ENCODE measurements at regions not wholly inside any gene's neighbourhood (a gene's known extent, or its start where the extent isn't known, plus 50 kb on each side); places are given as distances from the start of the nearest gene placed in this dataset.

DNA sequence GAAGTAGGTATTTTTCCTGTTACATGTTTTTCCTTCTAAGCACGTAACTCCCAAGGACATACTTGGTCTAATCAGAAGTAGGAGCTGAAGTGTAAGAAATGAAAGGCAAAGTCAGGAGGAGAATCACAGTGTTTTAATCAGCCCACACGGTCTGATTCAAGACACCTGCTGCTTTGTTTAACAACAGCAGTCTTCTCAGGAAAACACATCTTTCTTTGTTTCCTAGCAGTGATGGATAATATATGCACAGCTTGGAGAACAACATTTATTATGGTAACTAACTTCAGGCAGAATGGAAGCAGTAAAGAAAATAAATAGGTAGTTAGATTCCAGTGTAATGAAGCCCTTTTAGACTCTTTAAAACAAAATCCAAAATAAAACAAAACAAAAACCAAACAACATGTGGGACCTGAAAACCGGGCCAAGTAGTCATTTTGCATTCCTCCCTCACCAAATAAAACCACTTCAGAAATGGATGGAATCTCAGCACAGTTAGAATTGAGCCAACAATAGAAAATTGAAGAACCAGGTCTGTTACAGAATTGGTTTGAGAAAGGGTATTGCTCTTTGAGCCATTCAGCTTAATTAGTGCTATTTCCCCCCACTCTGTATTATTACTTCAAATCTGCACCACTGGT lies 61.1 kb upstream of the UGP2 start:
- Histone ChIP-seq H3K27me3 (no peaks in the 10 kb centered on the region), H3K9me3 (ENCODE audit: low read depth) (no peaks in the 10 kb centered on the region), H3K4me3 (no peak overlapping the region), H3K4me1 (ENCODE audit: low read depth) (peaks cover 5% of the 10 kb centered on the region), H3K27ac (no peak overlapping the region), H3K36me3 (no peaks in the 10 kb centered on the region)
- DNase-seq (ENCODE audit: low read depth in 1 of 2, low spot score in 1 of 2): no peak
- TF ChIP-seq CTCF (IDR thresholded peaks at IDR 0.05; ENCODE audit: low read depth, low read length): no peak

GRCh38 chr2:63784461-63784860 lies 57.2 kb upstream of the UGP2 start:
- Histone ChIP-seq H3K4me3 (no peak overlapping the region), H3K27me3 (no peaks in the 10 kb centered on the region), H3K36me3 (no peaks in the 10 kb centered on the region), H3K4me1 (ENCODE audit: low read depth) (peaks cover 5% of the 10 kb centered on the region), H3K9me3 (ENCODE audit: low read depth) (no peaks in the 10 kb centered on the region), H3K27ac (no peak overlapping the region)
- TF ChIP-seq CTCF (IDR thresholded peaks at IDR 0.05; ENCODE audit: low read depth, low read length): no peak
- no peak for DNase-seq (ENCODE audit: low read depth in 1 of 2, low spot score in 1 of 2)

DNA sequence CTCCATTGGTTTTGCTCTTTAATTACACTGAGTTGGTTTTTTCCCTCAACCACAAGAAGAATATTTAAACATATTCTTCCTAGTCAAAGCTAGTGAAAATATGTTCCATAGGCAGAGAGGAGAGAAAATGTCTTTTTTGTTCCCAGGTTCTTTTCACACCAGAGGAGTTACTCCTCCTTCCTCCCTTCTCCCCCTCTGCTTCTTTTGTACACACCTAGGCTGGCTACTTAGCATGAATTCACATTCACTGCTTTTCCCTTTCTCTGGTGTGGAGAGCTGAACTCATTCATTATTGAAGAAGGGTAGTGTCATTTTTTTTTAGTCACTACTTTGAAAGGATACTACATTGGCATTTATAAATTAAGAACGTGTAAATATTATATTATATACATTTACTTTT lies 56.6 kb upstream of the UGP2 start:
- H3K36me3 ChIP-seq: no peaks in the 10 kb centered on the region
- no peak for TF ChIP-seq CTCF (IDR thresholded peaks at IDR 0.05; ENCODE audit: low read depth, low read length)
- H3K9me3 ChIP-seq (ENCODE audit: low read depth): no peaks in the 10 kb centered on the region
- no peak overlapping the region for H3K27ac ChIP-seq
- H3K4me3 ChIP-seq: no peak overlapping the region
- H3K27me3 ChIP-seq: no peaks in the 10 kb centered on the region
- peaks cover 5% of the 10 kb centered on the region for H3K4me1 ChIP-seq (ENCODE audit: low read depth)
- DNase-seq (ENCODE audit: low read depth in 1 of 2, low spot score in 1 of 2): no peak

DNA sequence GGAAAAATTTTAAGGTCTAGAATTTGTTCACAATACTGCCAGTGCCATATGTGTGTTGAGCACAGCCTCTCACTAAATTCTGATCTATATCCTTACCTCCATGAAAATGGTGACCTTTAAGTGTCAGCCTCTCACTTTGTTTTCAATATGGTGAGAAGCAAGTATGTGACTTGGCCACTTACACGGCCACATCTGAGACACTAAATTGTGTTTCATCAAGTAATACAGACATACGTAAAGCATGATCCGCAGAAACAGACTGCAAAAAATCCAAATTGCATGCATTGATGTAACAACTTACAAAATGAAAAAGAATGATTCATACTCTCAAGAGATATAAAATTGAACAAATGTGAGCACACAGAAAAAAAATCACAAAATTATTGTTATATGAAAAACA lies 55.2 kb upstream of the UGP2 start:
- H3K4me3 ChIP-seq: no peak overlapping the region
- H3K9me3 ChIP-seq (ENCODE audit: low read depth): no peaks in the 10 kb centered on the region
- no peak for TF ChIP-seq CTCF (IDR thresholded peaks at IDR 0.05; ENCODE audit: low read depth, low read length)
- no peaks in the 10 kb centered on the region for H3K4me1 ChIP-seq (ENCODE audit: low read depth)
- H3K27ac ChIP-seq: no peak overlapping the region
- DNase-seq (ENCODE audit: low read depth in 1 of 2, low spot score in 1 of 2): peak in 1 of 2 donors; percentile 8
- no peaks in the 10 kb centered on the region for H3K27me3 ChIP-seq
- H3K36me3 ChIP-seq: no peaks in the 10 kb centered on the region

DNA sequence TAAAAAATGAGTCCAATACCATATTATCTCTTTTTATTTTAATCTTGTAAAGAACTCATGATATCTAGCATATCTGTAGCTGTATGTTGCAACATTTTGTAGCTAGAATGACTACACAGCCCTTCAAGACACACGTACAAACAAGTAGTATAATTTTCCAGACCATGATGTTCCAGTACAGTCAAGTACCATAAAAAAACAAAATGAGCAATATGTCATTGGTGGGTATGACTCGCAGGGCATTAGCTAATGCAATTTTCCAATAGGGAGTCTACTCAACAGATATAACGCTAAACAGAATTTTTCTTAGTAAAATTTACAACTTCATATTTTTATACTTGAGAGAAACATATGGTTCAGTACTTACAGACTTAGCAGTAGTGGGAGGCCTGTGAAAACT lies 53.6 kb upstream of the UGP2 start:
- no peak for TF ChIP-seq CTCF (IDR thresholded peaks at IDR 0.05; ENCODE audit: low read depth, low read length)
- DNase-seq (ENCODE audit: low read depth in 1 of 2, low spot score in 1 of 2): peak in 1 of 2 donors; percentile 64
- H3K9me3 ChIP-seq (ENCODE audit: low read depth): no peaks in the 10 kb centered on the region
- no peaks in the 10 kb centered on the region for H3K27me3 ChIP-seq
- no peaks in the 10 kb centered on the region for H3K4me1 ChIP-seq (ENCODE audit: low read depth)
- no peaks in the 10 kb centered on the region for H3K36me3 ChIP-seq
- H3K27ac ChIP-seq: no peak overlapping the region
- no peak overlapping the region for H3K4me3 ChIP-seq

Measured in cardiac muscle cell (in vitro differentiated cells and primary cell).